DMS114 treated with DMSO at 0.1 percent for 48 hours (cell line): ENCODE measurements at regions not wholly inside any gene's neighbourhood (a gene's known extent, or its start where the extent isn't known, plus 50 kb on each side); places are given as distances from the start of the nearest gene placed in this dataset.

Source experiments
- DNase-seq: peaks from one replicate; lab custom pipeline; 2025; ENCODE audit not compliant: unreplicated experiment; lab: John Stamatoyannopoulos, UW

GRCh38 chr11:128266893-128267292 lies 320.5 kb downstream of the ETS1 start:
- no peak for DNase-seq

- DNase-seq: no peak
These were observed 324.7 kb downstream of the ETS1 start for GRCh38 chr11:128262463-128263345.

- DNase-seq: no peak
These were observed 326.3 kb downstream of the ETS1 start for GRCh38 chr11:128261011-128261421.

GRCh38 chr11:128260398-128260797 lies 327.0 kb downstream of the ETS1 start:
- no peak for DNase-seq

GRCh38 chr11:128259816-128260215 lies 327.5 kb downstream of the ETS1 start:
- DNase-seq: no peak

GRCh38 chr11:128254941-128255340 lies 332.4 kb downstream of the ETS1 start:
- DNase-seq: no peak

- no peak for DNase-seq
These were observed 336.2 kb downstream of the ETS1 start for GRCh38 chr11:128251140-128251539.

GRCh38 chr11:128250482-128250881 lies 336.9 kb downstream of the ETS1 start:
- DNase-seq: no peak

- DNase-seq: no peak
These were observed 340.4 kb downstream of the ETS1 start for GRCh38 chr11:128246810-128247594.

GRCh38 chr11:128246364-128246801 lies 341.0 kb downstream of the ETS1 start:
- no peak for DNase-seq

- DNase-seq: no peak
These were observed 342.5 kb downstream of the ETS1 start for GRCh38 chr11:128244871-128245270.

- DNase-seq: no peak
These were observed 344.9 kb downstream of the ETS1 start for GRCh38 chr11:128242451-128242850.

GRCh38 chr11:128240546-128240945 lies 346.8 kb downstream of the ETS1 start:
- DNase-seq: no peak

GRCh38 chr11:128239306-128239705 lies 348.1 kb downstream of the ETS1 start:
- no peak for DNase-seq

GRCh38 chr11:128238521-128239265 lies 348.7 kb downstream of the ETS1 start:
- DNase-seq: no peak

- DNase-seq: no peak
These were observed 350.6 kb downstream of the ETS1 start for GRCh38 chr11:128236506-128237498.

GRCh38 chr11:128235958-128236357 lies 351.4 kb downstream of the ETS1 start:
- no peak for DNase-seq

GRCh38 chr11:128235426-128235825 lies 351.9 kb downstream of the ETS1 start:
- no peak for DNase-seq

GRCh38 chr11:128234143-128234542 lies 353.2 kb downstream of the ETS1 start:
- DNase-seq: no peak

- no peak for DNase-seq
These were observed 354.8 kb downstream of the ETS1 start for GRCh38 chr11:128232588-128232987.
